SW 1271 (cell line): ENCODE measurements at regions not wholly inside any gene's neighbourhood (a gene's known extent, or its start where the extent isn't known, plus 50 kb on each side); places are given as distances from the start of the nearest gene placed in this dataset.
A peak's percentile ranks its signal among the peaks of the same experiment; 100 is the strongest.
"Not testable (repeated sequence)": the region's sequence is repeated elsewhere in the genome, so short reads cannot be mapped to it uniquely, and the experiment has no call there.

Source experiments
- DNase-seq, 2 experiments: peaks; one replicate each; lab custom pipeline; 2025; lab: John Stamatoyannopoulos, UW

GRCh38 chr5:57002959-57003485 is 51.1 kb upstream of the MIER3 start:
- DNase-seq, result no peak

- not testable (repeated sequence) for DNase-seq
Measured at GRCh38 chr5:57003566-57003965, 51.6 kb upstream of the MIER3 start.

- no peak for DNase-seq
Measured at GRCh38 chr5:57004800-57005199, 52.9 kb upstream of the MIER3 start.

- DNase-seq, result no peak
Measured at GRCh38 chr5:57007344-57007743, 55.4 kb upstream of the MIER3 start.

- DNase-seq, result no peak
Measured at GRCh38 chr5:57009811-57010210, 57.9 kb upstream of the MIER3 start.

- no peak for DNase-seq
Measured at GRCh38 chr5:57010786-57011185, 58.9 kb upstream of the MIER3 start.

- DNase-seq, result no peak
Measured at GRCh38 chr5:57012511-57012910, 60.6 kb upstream of the MIER3 start.

GRCh38 chr5:57025961-57026360 is 74.0 kb upstream of the MIER3 start:
- no peak for DNase-seq

- DNase-seq, result no peak
Measured at GRCh38 chr5:57028161-57028560, 76.2 kb upstream of the MIER3 start.

GRCh38 chr5:57032151-57032551 is 80.2 kb upstream of the MIER3 start:
- DNase-seq, result no peak

GRCh38 chr5:57033103-57033502 is 81.2 kb upstream of the MIER3 start:
- no peak for DNase-seq

GRCh38 chr5:57033503-57033902 is 81.6 kb upstream of the MIER3 start:
- no peak for DNase-seq

GRCh38 chr5:57034201-57034916 is 82.4 kb upstream of the MIER3 start:
- DNase-seq, result no peak

GRCh38 chr5:57035955-57036354 is 84.0 kb upstream of the MIER3 start:
- no peak for DNase-seq

GRCh38 chr5:57036761-57037160 is 84.8 kb upstream of the MIER3 start:
- DNase-seq, result no peak

GRCh38 chr5:57037355-57037754 is 85.4 kb upstream of the MIER3 start:
- DNase-seq, result peak in 1 of 2 experiments; percentile 42

GRCh38 chr5:57041570-57041969 is 89.6 kb upstream of the MIER3 start:
- DNase-seq, result no peak

- no peak for DNase-seq
Measured at GRCh38 chr5:57042524-57042931, 90.6 kb upstream of the MIER3 start.

- DNase-seq, result no peak
Measured at GRCh38 chr5:57054135-57054534, 102.2 kb upstream of the MIER3 start.

GRCh38 chr5:57054671-57055070 is 102.7 kb upstream of the MIER3 start:
- no peak for DNase-seq

- no peak for DNase-seq
Measured at GRCh38 chr5:57055731-57056130, 103.8 kb upstream of the MIER3 start.

GRCh38 chr5:57063773-57064172 is 110.1 kb upstream of the GPBP1 start:
- no peak for DNase-seq

GRCh38 chr5:57066924-57067596 is 106.8 kb upstream of the GPBP1 start:
- no peak for DNase-seq

GRCh38 chr5:57067597-57067924 is 106.3 kb upstream of the GPBP1 start:
- no peak for DNase-seq
